ENCODE measurements at regions not wholly inside any gene's neighbourhood (a gene's known extent, or its start where the extent isn't known, plus 50 kb on each side); places are given as distances from the start of the nearest gene placed in this dataset.

DNA sequence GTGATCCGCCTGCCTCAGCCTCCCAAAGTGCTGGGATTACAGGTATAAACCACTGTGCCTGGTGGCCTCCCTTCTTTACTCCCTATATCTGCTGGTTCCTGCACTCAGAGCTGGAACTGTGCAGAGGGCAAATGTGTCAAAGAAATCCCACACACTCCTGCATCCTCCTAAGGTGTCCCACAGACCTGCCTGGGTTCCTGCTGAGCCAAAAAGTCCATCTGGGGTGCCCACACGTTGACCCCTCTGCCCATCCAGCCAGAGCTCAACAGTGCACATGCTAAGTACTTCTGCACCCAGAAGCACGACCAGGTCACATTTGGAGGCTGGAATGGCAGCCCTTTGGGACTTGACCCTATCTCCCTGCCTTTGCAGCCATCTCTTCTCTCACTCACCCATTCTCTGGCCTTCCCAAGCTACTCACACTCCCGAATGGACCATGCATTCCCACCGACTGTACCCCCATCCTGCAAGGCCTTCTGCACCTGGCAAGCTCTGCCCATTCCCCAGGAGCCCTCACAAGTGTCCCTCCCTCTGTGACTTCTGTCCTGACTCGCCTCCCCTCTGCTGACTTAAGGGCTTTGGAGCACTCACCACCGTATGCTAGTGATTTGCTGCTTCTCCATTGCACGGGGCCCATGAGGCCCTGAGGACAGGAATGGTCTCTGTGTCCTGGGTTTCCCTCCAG lies 152.1 kb downstream of the KCTD15 start:
- DNase-seq: no peak

GRCh38 chr19:33950091-33950750 lies 153.6 kb downstream of the KCTD15 start:
- no peak for DNase-seq

GRCh38 chr19:33953023-33953422 lies 156.4 kb downstream of the KCTD15 start:
- DNase-seq: no peak

- DNase-seq: no peak
Observed at GRCh38 chr19:33953592-33953991, 156.9 kb downstream of the KCTD15 start.

GRCh38 chr19:33954686-33955085 lies 158.0 kb downstream of the KCTD15 start:
- no peak for DNase-seq

- no peak for DNase-seq
Observed at GRCh38 chr19:33956941-33957340, 160.3 kb downstream of the KCTD15 start.

GRCh38 chr19:33957804-33958203 lies 161.1 kb downstream of the KCTD15 start:
- DNase-seq: no peak

DNA sequence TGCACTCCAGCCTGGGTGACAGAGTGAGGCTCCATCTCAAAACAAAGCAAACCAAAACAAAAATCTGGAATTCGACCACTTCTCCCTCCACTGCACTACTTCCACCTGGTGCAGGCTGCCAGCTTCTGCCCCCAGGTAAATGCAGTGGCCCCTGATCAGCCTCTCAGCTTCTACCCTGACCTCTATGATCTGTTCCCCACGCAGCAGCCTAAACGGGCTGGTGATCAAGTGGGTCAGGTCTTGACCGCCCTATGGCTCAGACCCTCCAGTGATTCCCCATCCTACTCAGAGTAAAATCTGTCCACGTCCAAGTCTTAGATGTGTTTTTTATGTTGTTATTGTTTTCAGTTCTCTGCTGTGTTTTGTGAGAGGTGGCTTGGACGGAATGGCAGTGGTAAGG lies 163.9 kb downstream of the KCTD15 start:
- no peak for DNase-seq

GRCh38 chr19:33962161-33962560 lies 165.5 kb downstream of the KCTD15 start:
- DNase-seq: no peak

- DNase-seq: no peak
Observed at GRCh38 chr19:33963514-33963913, 166.8 kb downstream of the KCTD15 start.

DNA sequence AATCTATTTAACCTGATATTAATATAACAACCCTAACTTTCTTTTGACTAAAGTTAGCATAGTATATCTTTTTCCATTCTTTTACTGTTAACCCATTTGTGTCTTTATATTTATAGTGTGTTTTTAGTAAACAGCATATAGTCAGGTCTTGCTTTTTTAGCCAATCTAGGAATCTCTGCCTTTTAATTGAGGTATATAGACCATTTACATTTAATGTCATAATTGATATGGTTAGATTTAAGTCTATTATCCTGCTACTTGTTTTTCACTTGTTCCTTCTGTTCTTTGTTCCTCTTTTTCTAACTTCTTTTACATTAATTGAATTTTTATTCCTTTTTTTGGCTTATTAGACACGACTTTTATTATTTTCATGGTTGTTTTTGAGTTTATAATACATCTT lies 174.4 kb downstream of the KCTD15 start:
- no peak for DNase-seq

GRCh38 chr19:33977756-33978685 lies 181.4 kb downstream of the KCTD15 start:
- DNase-seq: no peak

GRCh38 chr19:33982706-33983105 lies 186.0 kb downstream of the KCTD15 start:
- DNase-seq: no peak

DNA sequence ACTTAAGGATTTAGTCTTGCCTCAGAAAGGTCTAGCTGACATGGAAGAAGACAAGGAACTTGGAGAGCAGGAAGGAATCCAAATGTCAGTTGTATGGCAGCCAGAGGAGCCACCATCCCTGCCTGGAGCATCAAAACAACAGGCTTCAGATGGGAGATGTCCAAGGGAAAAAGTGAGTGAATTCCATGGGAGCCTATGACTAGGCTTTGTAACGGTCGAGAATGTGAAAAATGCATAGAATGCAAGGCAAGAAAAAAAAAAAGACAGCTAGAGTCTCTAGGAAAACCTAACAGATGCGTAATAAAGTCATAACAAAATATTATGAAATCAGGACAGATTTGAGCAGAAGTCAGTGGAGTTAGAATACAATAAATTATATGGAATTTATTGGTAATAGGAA lies 183.7 kb upstream of the LSM14A start:
- DNase-seq: no peak

- no peak for DNase-seq
Observed at GRCh38 chr19:33997690-33998089, 174.6 kb upstream of the LSM14A start.

DNA sequence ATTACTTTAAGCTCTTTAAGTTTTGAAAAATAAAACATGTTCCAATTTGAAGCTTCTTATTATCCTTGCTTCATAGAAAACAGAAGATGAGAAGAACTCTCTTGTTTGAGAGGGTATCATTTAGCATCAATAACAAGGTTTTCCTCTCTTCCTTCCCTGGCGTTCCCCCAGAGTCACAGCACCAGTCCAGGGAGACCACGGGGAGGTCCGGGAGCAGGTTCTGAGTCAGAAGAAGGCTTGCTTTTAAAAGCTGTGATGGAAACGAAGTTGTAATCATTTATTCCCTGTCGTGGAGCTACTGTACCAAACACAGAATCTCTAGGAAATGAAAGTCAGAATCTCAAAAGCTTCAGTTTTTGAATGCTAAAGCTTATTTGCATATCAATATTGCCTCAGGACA lies 174.0 kb upstream of the LSM14A start:
- no peak for DNase-seq

- DNase-seq: no peak
Observed at GRCh38 chr19:33998739-33999345, 173.5 kb upstream of the LSM14A start.

DNA sequence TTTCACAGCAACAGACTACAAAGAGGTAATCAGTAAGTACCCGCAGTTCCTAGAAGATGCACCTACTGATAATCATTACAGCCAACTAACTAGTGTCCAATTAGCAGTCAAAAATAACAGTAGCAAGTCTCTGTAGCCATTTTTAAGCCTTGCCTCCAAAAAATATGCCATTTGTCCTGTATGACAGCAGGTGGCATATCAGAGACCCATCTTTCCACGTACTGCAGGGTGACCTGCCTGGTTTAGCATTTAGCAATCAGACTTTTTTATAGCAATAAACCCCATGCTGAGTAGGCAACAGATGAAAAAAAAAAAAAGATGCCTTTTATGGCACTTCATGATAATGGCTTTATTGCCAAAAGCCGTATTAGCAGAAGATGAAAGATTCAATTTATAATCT lies 155.3 kb upstream of the LSM14A start:
- no peak for DNase-seq

GRCh38 chr19:34017601-34018000 lies 154.7 kb upstream of the LSM14A start:
- no peak for DNase-seq

- no peak for DNase-seq
Observed at GRCh38 chr19:34018546-34018945, 153.8 kb upstream of the LSM14A start.

GRCh38 chr19:34023381-34023780 lies 148.9 kb upstream of the LSM14A start:
- DNase-seq: no peak

DNA sequence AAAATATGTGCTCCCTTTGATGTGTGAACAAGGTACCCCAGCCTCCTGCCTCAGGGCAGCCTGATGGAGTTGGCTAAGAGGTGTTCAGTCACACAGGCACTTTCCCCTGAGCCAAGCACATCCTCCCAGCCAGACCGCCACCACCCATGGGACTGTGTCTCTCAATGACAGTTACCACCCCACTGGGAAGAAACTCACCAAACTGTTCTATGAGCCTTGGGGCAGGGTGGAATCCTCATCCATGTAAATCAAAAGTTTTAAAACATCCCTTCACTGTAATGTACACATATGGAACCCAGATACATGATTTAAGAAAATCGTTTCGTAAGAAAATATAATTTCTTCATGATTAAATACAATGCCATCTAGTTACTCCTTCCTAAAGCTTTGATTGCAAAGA lies 138.4 kb upstream of the LSM14A start:
- no peak for DNase-seq

- no peak for DNase-seq
Observed at GRCh38 chr19:34034318-34034846, 137.9 kb upstream of the LSM14A start.
